RWPE2 (cell line): ENCODE measurements at regions not wholly inside any gene's neighbourhood (a gene's known extent, or its start where the extent isn't known, plus 50 kb on each side); places are given as distances from the start of the nearest gene placed in this dataset.
"Not testable (repeated sequence)": the region's sequence is repeated elsewhere in the genome, so short reads cannot be mapped to it uniquely, and the experiment has no call there.

Experiments used
- ATAC-seq: fragments of 200-7000 bp; cut with Tn5 transposase; 3 replicates; pipeline ENCODE4 v1.9.1; 2021; ENCODE audit warnings: low read depth
- DNase-seq: peaks from one replicate; pipeline ENCODE4 v3.0.0-alpha.2; 2020; ENCODE audit warnings: low spot score
- H3K27ac ChIP-seq: fragments of 450-650 bp; 2 replicates; pipeline ENCODE4 v1.5.1; 2017; ENCODE audit warnings: mild to moderate bottlenecking; ENCODE audit not compliant: poor library complexity, severe bottlenecking
- H3K27me3 ChIP-seq: fragments of 250-450 bp; sonication (Bioruptor Pico); 2 replicates; pipeline ENCODE4 v1.5.1; 2021; ENCODE audit warnings: mild to moderate bottlenecking, moderate library complexity; ENCODE audit not compliant: insufficient read depth, poor library complexity, severe bottlenecking
- H3K36me3 ChIP-seq: fragments of 250-450 bp; sonication (Bioruptor Pico); 2 replicates; pipeline ENCODE4 v1.5.1; 2020; ENCODE audit warnings: low read depth, mild to moderate bottlenecking, moderate library complexity
- H3K4me1 ChIP-seq: fragments of 250-450 bp; sonication (Bioruptor Pico); 2 replicates; pipeline ENCODE4 v1.5.1; 2021; ENCODE audit warnings: mild to moderate bottlenecking, moderate library complexity; ENCODE audit not compliant: insufficient read depth, poor library complexity, severe bottlenecking
- H3K4me3 ChIP-seq: fragments of 250-450 bp; sonication (Bioruptor Pico); 2 replicates; pipeline ENCODE4 v1.5.1; 2021; ENCODE audit warnings: mild to moderate bottlenecking, moderate library complexity; ENCODE audit not compliant: severe bottlenecking
- H3K9me3 ChIP-seq: fragments of 250-450 bp; sonication (Bioruptor Pico); 2 replicates; pipeline ENCODE4 v1.5.1; 2021; ENCODE audit warnings: mild to moderate bottlenecking, moderate library complexity; ENCODE audit not compliant: severe bottlenecking
- CTCF ChIP-seq: fragments of 450-650 bp; IDR thresholded peaks from one replicate; pipeline ENCODE4 v1.5.1; 2017; ENCODE audit warnings: mild to moderate bottlenecking, moderate library complexity; ENCODE audit not compliant: poor library complexity, severe bottlenecking

- Histone ChIP-seq H3K27ac (peak overlapping the region; percentile 49), H3K9me3 (no peaks in the 10 kb centered on the region)
- no peak for ATAC-seq
Observed at GRCh38 chr7:121531175-121532070, 135.3 kb upstream of the FAM3C start.

GRCh38 chr7:121530227-121531174, 134.4 kb upstream of the FAM3C start:
- no peaks in the 10 kb centered on the region for H3K9me3 ChIP-seq
- peak; percentile 60 for DNase-seq
- H3K4me1 ChIP-seq = peaks cover 23% of the 10 kb centered on the region
- no peaks in the 10 kb centered on the region for H3K36me3 ChIP-seq
- no peak for TF ChIP-seq CTCF
- H3K27ac ChIP-seq = peak overlapping the region; percentile 49
- ATAC-seq = peak; percentile 99
- H3K27me3 ChIP-seq = no peaks in the 10 kb centered on the region
- H3K4me3 ChIP-seq = no peak overlapping the region

More at GRCh38 chr7:121531175-121532070, 135.3 kb upstream of the FAM3C start:
- Histone ChIP-seq H3K4me3 (no peak overlapping the region), H3K4me1 (peaks cover 23% of the 10 kb centered on the region), H3K27me3 (no peaks in the 10 kb centered on the region), H3K36me3 (no peaks in the 10 kb centered on the region)
- TF ChIP-seq CTCF = no peak
- DNase-seq = no peak

- H3K27me3 ChIP-seq = no peaks in the 10 kb centered on the region
- no peaks in the 10 kb centered on the region for H3K9me3 ChIP-seq
- no peak for TF ChIP-seq CTCF
- no peak overlapping the region for H3K27ac ChIP-seq
- no peaks in the 10 kb centered on the region for H3K36me3 ChIP-seq
- no peak overlapping the region for H3K4me3 ChIP-seq
- no peak for DNase-seq
- H3K4me1 ChIP-seq = peaks cover 23% of the 10 kb centered on the region
- no peak for ATAC-seq
Observed at GRCh38 chr7:121529003-121529402, 132.9 kb upstream of the FAM3C start.

GRCh38 chr7:121526210-121526609, 130.1 kb upstream of the FAM3C start:
- H3K9me3 ChIP-seq, H3K27me3 ChIP-seq, DNase-seq, ATAC-seq, H3K36me3 ChIP-seq, H3K4me3 ChIP-seq, H3K27ac ChIP-seq: not testable (repeated sequence)
- peaks cover 17% of the 10 kb centered on the region for H3K4me1 ChIP-seq

GRCh38 chr7:121525155-121525819, 129.2 kb upstream of the FAM3C start:
- no peak for ATAC-seq
- no peaks in the 10 kb centered on the region for H3K36me3 ChIP-seq
- H3K27ac ChIP-seq = no peak overlapping the region
- no peak for DNase-seq
- peaks cover 7% of the 10 kb centered on the region for H3K4me1 ChIP-seq
- H3K27me3 ChIP-seq = no peaks in the 10 kb centered on the region
- no peaks in the 10 kb centered on the region for H3K9me3 ChIP-seq
- no peak overlapping the region for H3K4me3 ChIP-seq
- TF ChIP-seq CTCF = no peak
